Progenitor cell of endocrine pancreas (in vitro differentiated cells): ENCODE measurements at regions not wholly inside any gene's neighbourhood (a gene's known extent, or its start where the extent isn't known, plus 50 kb on each side); places are given as distances from the start of the nearest gene placed in this dataset.

Experiments used
- DNase-seq: peaks from one replicate; pipeline ENCODE4 v3.0.0; 2021; ENCODE audit warnings: low spot score; ENCODE audit not compliant: unreplicated experiment
- H3K27ac Mint-ChIP-seq: 2 replicates; pipeline ENCODE4 v1.8.0; 2021; ENCODE audit warnings: mild to moderate bottlenecking, moderate library complexity, mixed read lengths
- H3K27me3 Mint-ChIP-seq: 2 replicates; pipeline ENCODE4 v1.8.0; 2021; ENCODE audit warnings: mixed read lengths
- H3K36me3 Mint-ChIP-seq: 2 replicates; pipeline ENCODE4 v1.8.0; 2022; ENCODE audit warnings: mixed read lengths; ENCODE audit not compliant: insufficient read depth
- H3K4me1 Mint-ChIP-seq: 2 replicates; pipeline ENCODE4 v1.8.0; 2021; ENCODE audit warnings: low read depth, mixed read lengths
- H3K4me3 Mint-ChIP-seq: 2 replicates; pipeline ENCODE4 v1.8.0; 2021; ENCODE audit warnings: low read depth, mild to moderate bottlenecking, moderate library complexity, mixed read lengths
- H3K9me3 Mint-ChIP-seq: 2 replicates; pipeline ENCODE4 v1.8.0; 2021; ENCODE audit warnings: low read depth, mixed read lengths
- CTCF ChIP-seq: fragments of 200-600 bp; sonication (generic); IDR thresholded peaks from one replicate; pipeline ENCODE4 v1.5.0; 2021; ENCODE audit warnings: antibody characterized with exemption, mild to moderate bottlenecking; ENCODE audit not compliant: unreplicated experiment

- no peak for DNase-seq
- H3K27ac Mint-ChIP-seq: no peak overlapping the region
- no peaks in the 10 kb centered on the region for H3K36me3 Mint-ChIP-seq
- H3K4me3 Mint-ChIP-seq: no peak overlapping the region
- peaks cover 26% of the 10 kb centered on the region for H3K27me3 Mint-ChIP-seq
- H3K4me1 Mint-ChIP-seq: peaks cover 6% of the 10 kb centered on the region
- TF ChIP-seq CTCF: no peak
- no peaks in the 10 kb centered on the region for H3K9me3 Mint-ChIP-seq
Measured at GRCh38 chr6:1181939-1182605, 129.8 kb upstream of the FOXQ1 start.

- no peak overlapping the region for H3K4me3 Mint-ChIP-seq
- no peaks in the 10 kb centered on the region for H3K36me3 Mint-ChIP-seq
- no peak for DNase-seq
- peaks cover 24% of the 10 kb centered on the region for H3K27me3 Mint-ChIP-seq
- no peaks in the 10 kb centered on the region for H3K9me3 Mint-ChIP-seq
- peaks cover 6% of the 10 kb centered on the region for H3K4me1 Mint-ChIP-seq
- TF ChIP-seq CTCF: no peak
- H3K27ac Mint-ChIP-seq: no peak overlapping the region
Measured at GRCh38 chr6:1179571-1180459, 132.1 kb upstream of the FOXQ1 start.

DNA sequence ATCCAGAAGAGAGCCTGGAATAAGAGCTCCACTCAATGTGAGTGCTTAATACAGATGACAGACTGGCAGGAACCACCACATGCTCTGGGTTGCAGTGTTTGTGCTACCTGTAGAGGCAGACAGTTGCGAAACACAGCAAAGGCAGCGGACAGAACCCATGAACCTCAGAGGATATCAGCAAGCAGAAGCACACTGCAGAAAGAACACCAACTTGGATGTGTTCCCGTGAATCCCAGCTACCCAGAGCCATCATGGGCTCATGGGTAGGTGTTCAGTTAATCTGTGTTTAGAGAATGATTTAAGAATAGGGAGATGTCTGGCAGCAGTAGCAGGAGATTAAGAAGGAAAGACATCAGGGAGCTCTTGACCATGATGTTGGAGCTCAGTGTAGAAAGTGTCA lies 133.3 kb upstream of the FOXQ1 start:
- no peak for TF ChIP-seq CTCF
- no peak for DNase-seq
- Mint-ChIP-seq H3K9me3 (no peaks in the 10 kb centered on the region), H3K4me1 (peaks cover 6% of the 10 kb centered on the region), H3K4me3 (no peak overlapping the region), H3K36me3 (no peaks in the 10 kb centered on the region), H3K27ac (no peak overlapping the region), H3K27me3 (peaks cover 24% of the 10 kb centered on the region)

DNA sequence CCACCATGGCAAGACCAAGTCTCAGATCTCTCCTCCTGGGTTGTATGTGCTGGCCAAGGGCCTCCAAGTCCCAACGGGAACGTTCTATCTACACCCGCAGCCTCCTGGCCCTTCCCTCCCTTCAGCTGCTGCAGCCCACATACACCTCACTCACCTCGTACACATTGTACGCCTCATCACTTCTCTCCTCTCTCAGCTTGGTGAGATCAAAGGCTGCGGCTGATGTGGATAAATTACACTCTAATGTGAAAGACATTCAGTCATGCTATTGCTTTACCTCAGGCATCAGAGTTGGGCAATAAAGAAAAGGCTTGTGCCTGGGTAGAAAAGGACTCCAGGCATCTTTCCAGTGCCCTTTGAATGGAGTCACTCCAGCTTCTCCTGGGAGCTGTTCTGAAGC lies 135.3 kb upstream of the FOXQ1 start:
- Mint-ChIP-seq H3K27ac (no peak overlapping the region), H3K4me1 (peaks cover 3% of the 10 kb centered on the region), H3K9me3 (no peaks in the 10 kb centered on the region), H3K4me3 (no peak overlapping the region), H3K27me3 (peaks cover 19% of the 10 kb centered on the region), H3K36me3 (no peaks in the 10 kb centered on the region)
- DNase-seq: no peak
- TF ChIP-seq CTCF: no peak

- DNase-seq: no peak
Measured at GRCh38 chr6:1175877-1176276, 136.0 kb upstream of the FOXQ1 start.

More at GRCh38 chr6:1175877-1176276, 136.0 kb upstream of the FOXQ1 start:
- Mint-ChIP-seq H3K4me1 (peaks cover 3% of the 10 kb centered on the region), H3K4me3 (no peak overlapping the region), H3K27me3 (peaks cover 16% of the 10 kb centered on the region), H3K27ac (no peak overlapping the region), H3K36me3 (no peaks in the 10 kb centered on the region), H3K9me3 (no peaks in the 10 kb centered on the region)
- TF ChIP-seq CTCF: no peak
